Right lobe of liver (tissue), 6 donors: ENCODE measurements at regions not wholly inside any gene's neighbourhood (a gene's known extent, or its start where the extent isn't known, plus 50 kb on each side); places are given as distances from the start of the nearest gene placed in this dataset.

Source experiments
- ATAC-seq, 4 donors: fragments of 200-7000 bp; cut with Tn5 transposase; one replicate each; pipeline ENCODE4 v1.9.1; 2020; ENCODE audit warnings: mild to moderate bottlenecking in 4 of 4, moderate library complexity in 4 of 4
- DNase-seq, 3 donors: peaks; one replicate each; pipeline ENCODE4 v3.0.0-alpha.2; 2020
- H3K27ac ChIP-seq, 3 donors: fragments of 200-600 bp; one replicate each; pipeline ENCODE4 v1.8.0; 2022
- H3K27me3 ChIP-seq, 2 donors: fragments of 200-600 bp; one replicate each; pipeline ENCODE4 v1.8.0; 2022
- H3K36me3 ChIP-seq, 4 donors: fragments of 200-600 bp; sonication (generic) in 1 of 4; one replicate each; pipeline versions ENCODE4 v1.5.1 to v1.8.0; 2017 to 2022; ENCODE audit warnings: control low read depth in 1 of 4
- H3K4me1 ChIP-seq, 4 donors: fragments of 200-600 bp; sonication (generic) in 1 of 4; one replicate each; pipeline versions ENCODE4 v1.5.1 to v1.8.0; 2017 to 2022; ENCODE audit warnings: control low read depth in 1 of 4
- H3K4me3 ChIP-seq, 3 donors: fragments of 200-600 bp; one replicate each; pipeline ENCODE4 v1.8.0; 2022
- H3K9me3 ChIP-seq, 4 donors: fragments of 200-600 bp; sonication (generic) in 1 of 4; one replicate each; pipeline versions ENCODE4 v1.5.1 to v1.8.0; 2017 to 2022; ENCODE audit warnings: control low read depth in 1 of 4
- CTCF ChIP-seq, 4 donors: fragments of 200-600 bp in 3 of 4; fragments of 450-650 bp in 1 of 4; IDR thresholded peaks; one replicate each; pipeline versions ENCODE4 v1.5.1 to v1.8.0; 2016 to 2022; ENCODE audit warnings: antibody characterized with exemption in 4 of 4, mild to moderate bottlenecking in 2 of 4
- POLR2A ChIP-seq: fragments of 450-650 bp; IDR thresholded peaks from one replicate; pipeline ENCODE4 v1.6.1; 2017; ENCODE audit warnings: antibody characterized with exemption, mild to moderate bottlenecking
- WGBS: methylation state at CpG from one replicate; pipeline ENCODE4 v1.1.6; 2018; ENCODE audit warnings: low coverage, low lambda C conversion rate; ENCODE audit not compliant: insufficient coverage; ENCODE audit errors: missing lambda C conversion rate; 5-methylcytosine and 5-hydroxymethylcytosine counted together
- intact Hi-C, 2 donors: fragments of 100-400 bp; cut with DNase I; formaldehyde crosslinking; loops; one replicate each; pipeline versions ENCODE4 v1.11.2 to v1.14.1; 2022
- donor health status: DM: no; HTN: yes; CAD: no.
- donor health status: DM: no; HTN: no; CAD: no.
- donor health status: DM: no; HTN: no; CAD: no.
- donor health status: DM: no; HTN: yes; CAD: no.
- donor health status: DM: no; HTN: yes; CAD: no.

DNA sequence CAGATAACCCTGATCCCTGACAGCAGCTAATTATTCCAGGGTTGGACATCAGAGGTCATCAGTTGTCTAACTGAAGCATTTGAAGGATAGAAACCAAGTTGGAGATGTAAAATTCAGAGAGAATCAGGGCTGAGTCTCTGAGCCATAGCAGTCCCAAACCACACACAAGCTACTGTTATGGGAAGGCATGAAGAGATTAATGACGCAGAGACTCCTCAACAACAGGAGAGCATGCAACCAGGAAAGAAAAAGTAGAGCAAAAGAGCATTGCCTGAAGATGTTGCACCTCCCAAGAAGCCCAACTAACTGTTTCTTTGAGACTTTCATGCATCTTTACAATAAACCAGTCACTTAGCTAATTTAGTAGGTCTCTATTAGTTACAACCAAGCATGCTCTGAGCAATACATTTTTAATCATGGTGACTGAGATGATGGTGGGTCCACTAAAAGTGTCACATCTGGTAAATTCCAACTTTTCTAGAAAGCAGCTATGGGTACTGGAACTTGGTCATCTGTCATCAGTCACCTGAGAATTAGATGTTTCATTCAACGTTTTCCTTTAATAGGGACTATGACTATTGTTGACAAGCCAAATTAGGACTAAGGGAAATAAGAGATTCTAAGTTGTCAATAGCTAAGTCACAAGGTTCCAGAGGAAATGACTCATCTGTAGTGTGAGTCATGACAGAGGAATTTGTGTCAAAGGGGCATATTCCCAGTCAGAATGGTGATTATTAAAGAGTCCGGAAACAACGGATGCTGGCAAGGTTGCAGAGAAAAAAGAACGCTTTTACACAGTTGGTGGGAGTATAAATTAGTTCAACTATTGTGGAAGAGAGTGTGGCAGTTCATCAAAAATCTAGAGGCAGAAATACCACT lies 239.8 kb downstream of the CHD9NB start:
- H3K27ac ChIP-seq, result no peak overlapping the region
- H3K9me3 ChIP-seq, result no peaks in the 10 kb centered on the region
- no peak overlapping the region for H3K4me3 ChIP-seq
- ATAC-seq (peak; percentile 33 to 94 (median 56)), DNase-seq (no peak)
- 45% methylated on average over 5 of the region's 5 CpGs for WGBS
- H3K27me3 ChIP-seq, result no peaks in the 10 kb centered on the region
- H3K4me1 ChIP-seq, result no peaks in the 10 kb centered on the region
- intact Hi-C loops, result no loop called here
- TF ChIP-seq POLR2A (no peak), CTCF (IDR thresholded peaks at IDR 0.05) (no peak)
- no peaks in the 10 kb centered on the region for H3K36me3 ChIP-seq

DNA sequence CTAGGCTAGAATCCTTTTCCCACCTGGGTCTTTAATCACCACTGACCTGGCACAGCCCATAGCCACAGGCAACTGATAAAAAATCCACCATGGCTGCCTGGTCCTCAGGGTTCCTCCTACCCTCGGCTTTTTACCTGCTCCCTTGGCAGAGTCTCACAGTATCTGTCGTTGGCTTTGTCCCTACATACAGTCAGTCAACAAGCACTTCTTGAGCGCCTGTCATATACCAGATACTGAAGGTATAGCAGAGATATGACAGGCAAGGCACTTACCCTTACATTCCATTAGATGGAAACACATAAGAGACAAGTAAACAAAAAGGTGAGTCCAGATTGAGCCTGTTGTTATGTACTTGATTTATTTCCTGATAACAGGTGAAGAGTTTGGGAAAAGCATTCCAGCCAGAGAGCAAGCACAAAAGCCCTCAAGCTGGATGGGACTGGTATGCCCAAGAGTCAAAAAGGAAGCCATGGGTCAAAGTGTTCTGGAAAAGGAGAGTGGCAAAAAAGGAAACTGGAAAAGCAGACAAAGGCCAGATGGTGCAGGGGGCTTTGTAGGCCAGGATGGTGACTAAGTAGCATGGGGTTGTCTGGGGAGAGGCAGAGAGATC lies 247.0 kb downstream of the CHD9NB start:
- no peaks in the 10 kb centered on the region for H3K27me3 ChIP-seq
- H3K4me3 ChIP-seq, result no peak overlapping the region
- H3K4me1 ChIP-seq, result no peaks in the 10 kb centered on the region
- 74% methylated on average over 3 of the region's 3 CpGs for WGBS
- no peak overlapping the region for H3K27ac ChIP-seq
- no peaks in the 10 kb centered on the region for H3K9me3 ChIP-seq
- DNase-seq, result no peak
- TF ChIP-seq CTCF (IDR thresholded peaks at IDR 0.05), result no peak
- no peak for TF ChIP-seq POLR2A
- no peaks in the 10 kb centered on the region for H3K36me3 ChIP-seq
- ATAC-seq, result no peak
- intact Hi-C loops, result no loop called here

GRCh38 chr16:52800432-52800831 lies 252.3 kb downstream of the CHD9NB start:
- no peak overlapping the region for H3K4me3 ChIP-seq
- no peaks in the 10 kb centered on the region for H3K4me1 ChIP-seq
- H3K27ac ChIP-seq, result no peak overlapping the region
- no peak for ATAC-seq
- H3K27me3 ChIP-seq, result no peaks in the 10 kb centered on the region
- H3K36me3 ChIP-seq, result no peaks in the 10 kb centered on the region
- DNase-seq, result no peak
- H3K9me3 ChIP-seq, result no peaks in the 10 kb centered on the region
- intact Hi-C loops, result no loop called here
- no peak for TF ChIP-seq POLR2A
- TF ChIP-seq CTCF (IDR thresholded peaks at IDR 0.05), result no peak
- WGBS, result 64% methylated on average over 4 of the region's 4 CpGs

DNA sequence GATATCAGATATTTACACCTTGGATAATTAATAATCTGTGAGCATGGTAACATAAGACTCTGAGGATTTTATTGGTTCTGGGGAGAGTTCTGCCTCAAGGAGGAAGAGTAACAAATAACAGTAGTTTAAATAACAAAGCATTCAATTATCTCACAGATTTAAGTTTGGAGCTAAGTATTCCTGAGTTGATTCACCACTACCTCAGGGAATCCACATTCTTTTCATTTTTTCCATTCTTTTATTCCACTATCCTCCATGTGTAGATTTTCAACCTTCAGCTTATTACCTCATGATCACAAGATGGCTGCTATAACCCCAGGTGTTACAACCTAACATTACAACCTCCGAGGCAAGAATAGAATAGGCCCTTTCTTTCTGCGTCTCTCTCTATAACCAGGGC lies 252.2 kb upstream of the TOX3 start:
- DNase-seq (no peak), ATAC-seq (no peak)
- no peak overlapping the region for H3K27ac ChIP-seq
- H3K4me1 ChIP-seq, result no peaks in the 10 kb centered on the region
- no peaks in the 10 kb centered on the region for H3K27me3 ChIP-seq
- no peak for TF ChIP-seq CTCF (IDR thresholded peaks at IDR 0.05)
- no peak for TF ChIP-seq POLR2A
- no peaks in the 10 kb centered on the region for H3K36me3 ChIP-seq
- intact Hi-C loops, result no loop called here
- H3K9me3 ChIP-seq, result no peaks in the 10 kb centered on the region
- WGBS, result 82% methylated on average over 2 of the region's 2 CpGs
- H3K4me3 ChIP-seq, result no peak overlapping the region
